ENCODE measurements at regions not wholly inside any gene's neighbourhood (a gene's known extent, or its start where the extent isn't known, plus 50 kb on each side); places are given as distances from the start of the nearest gene placed in this dataset.
A peak's percentile ranks its signal among the peaks of the same experiment; 100 is the strongest.

GRCh38 chr6:21911208-21911607 is 317.7 kb downstream of the SOX4 start:
- ATAC-seq (ENCODE audit: low read depth) (no peak), DNase-seq (ENCODE audit: low spot score) (no peak)
- Histone ChIP-seq H3K4me1 (ENCODE audit: insufficient read depth, poor library complexity, severe bottlenecking) (peaks cover 22% of the 10 kb centered on the region), H3K9me3 (ENCODE audit: severe bottlenecking) (no peaks in the 10 kb centered on the region), H3K36me3 (ENCODE audit: low read depth) (no peaks in the 10 kb centered on the region), H3K27ac (ENCODE audit: poor library complexity, severe bottlenecking) (no peak overlapping the region), H3K4me3 (ENCODE audit: severe bottlenecking) (no peak overlapping the region), H3K27me3 (ENCODE audit: insufficient read depth, poor library complexity, severe bottlenecking) (no peaks in the 10 kb centered on the region)
- TF ChIP-seq CTCF (IDR thresholded peaks at IDR 0.05; ENCODE audit: poor library complexity, severe bottlenecking): no peak

GRCh38 chr6:21912151-21912832 is 318.7 kb downstream of the SOX4 start:
- H3K4me1 ChIP-seq (ENCODE audit: insufficient read depth, poor library complexity, severe bottlenecking): peaks cover 17% of the 10 kb centered on the region
- H3K4me3 ChIP-seq (ENCODE audit: severe bottlenecking): no peak overlapping the region
- no peak for ATAC-seq (ENCODE audit: low read depth)
- H3K27me3 ChIP-seq (ENCODE audit: insufficient read depth, poor library complexity, severe bottlenecking): no peaks in the 10 kb centered on the region
- no peaks in the 10 kb centered on the region for H3K9me3 ChIP-seq (ENCODE audit: severe bottlenecking)
- TF ChIP-seq CTCF (IDR thresholded peaks at IDR 0.05; ENCODE audit: poor library complexity, severe bottlenecking): no peak
- no peak for DNase-seq (ENCODE audit: low spot score)
- no peaks in the 10 kb centered on the region for H3K36me3 ChIP-seq (ENCODE audit: low read depth)
- H3K27ac ChIP-seq (ENCODE audit: poor library complexity, severe bottlenecking): no peak overlapping the region

- Histone ChIP-seq H3K27me3 (ENCODE audit: insufficient read depth, poor library complexity, severe bottlenecking) (no peaks in the 10 kb centered on the region), H3K4me3 (ENCODE audit: severe bottlenecking) (no peak overlapping the region), H3K27ac (ENCODE audit: poor library complexity, severe bottlenecking) (peak overlapping the region; percentile 7), H3K9me3 (ENCODE audit: severe bottlenecking) (no peaks in the 10 kb centered on the region), H3K36me3 (ENCODE audit: low read depth) (no peaks in the 10 kb centered on the region), H3K4me1 (ENCODE audit: insufficient read depth, poor library complexity, severe bottlenecking) (peaks cover 12% of the 10 kb centered on the region)
- DNase-seq (ENCODE audit: low spot score) (no peak), ATAC-seq (ENCODE audit: low read depth) (0 out of 3 replicates have a peak, but pooled peaks have one; percentile 33)
- no peak for TF ChIP-seq CTCF (IDR thresholded peaks at IDR 0.05; ENCODE audit: poor library complexity, severe bottlenecking)
These were observed 320.8 kb downstream of the SOX4 start for GRCh38 chr6:21914121-21914973.

GRCh38 chr6:21915707-21916260 is 322.2 kb downstream of the SOX4 start:
- Histone ChIP-seq H3K9me3 (ENCODE audit: severe bottlenecking) (no peaks in the 10 kb centered on the region), H3K36me3 (ENCODE audit: low read depth) (no peaks in the 10 kb centered on the region), H3K27me3 (ENCODE audit: insufficient read depth, poor library complexity, severe bottlenecking) (no peaks in the 10 kb centered on the region), H3K27ac (ENCODE audit: poor library complexity, severe bottlenecking) (no peak overlapping the region), H3K4me3 (ENCODE audit: severe bottlenecking) (no peak overlapping the region), H3K4me1 (ENCODE audit: insufficient read depth, poor library complexity, severe bottlenecking) (peaks cover 11% of the 10 kb centered on the region)
- TF ChIP-seq CTCF (IDR thresholded peaks at IDR 0.05; ENCODE audit: poor library complexity, severe bottlenecking): no peak
- DNase-seq (ENCODE audit: low spot score): no peak
- ATAC-seq (ENCODE audit: low read depth): peak; percentile 57

Measured in RWPE2 (cell line).